HL-60 (cell line): ENCODE measurements at regions not wholly inside any gene's neighbourhood (a gene's known extent, or its start where the extent isn't known, plus 50 kb on each side); places are given as distances from the start of the nearest gene placed in this dataset.

Source experiments
- DNase-seq, 2 experiments: peaks; one replicate each; pipeline ENCODE4 v3.0.0-alpha.2; 2010 to 2020; ENCODE audit warnings: low read depth in 1 of 2, low spot score in 1 of 2
- H3K27ac ChIP-seq: fragments of 250-450 bp; sonication (Bioruptor Pico); replicated peaks from 2 replicates; pipeline ENCODE4 v1.5.1; 2020; ENCODE audit warnings: mild to moderate bottlenecking, moderate library complexity
- H3K27me3 ChIP-seq: fragments of 250-450 bp; sonication (Bioruptor Pico); 2 replicates; pipeline ENCODE4 v1.5.1; 2021; ENCODE audit warnings: mild to moderate bottlenecking, moderate library complexity; ENCODE audit not compliant: insufficient read depth, poor library complexity, severe bottlenecking
- H3K4me3 ChIP-seq: replicated peaks from 2 replicates; pipeline ENCODE4 v1.5.1; 2011; ENCODE audit warnings: mild to moderate bottlenecking, control low read depth, low read length; ENCODE audit not compliant: insufficient read depth
- CTCF ChIP-seq: IDR thresholded peaks from one replicate; pipeline ENCODE4 v1.5.1; 2011; ENCODE audit warnings: low read length, control low read depth, inconsistent platforms; ENCODE audit not compliant: insufficient read depth
- GABPA ChIP-seq: IDR thresholded peaks from 2 replicates; pipeline ENCODE4 v1.6.1; 2012; ENCODE audit warnings: low read depth
- POLR2AphosphoS5 ChIP-seq: IDR thresholded peaks from 2 replicates; pipeline ENCODE4 v1.6.1; 2012; ENCODE audit warnings: low read depth
- REST ChIP-seq: IDR thresholded peaks from 2 replicates; pipeline ENCODE4 v1.6.1; 2012; ENCODE audit warnings: low read depth; ENCODE audit not compliant: insufficient replicate concordance
- SPI1 ChIP-seq: IDR thresholded peaks from 2 replicates; pipeline ENCODE4 v1.6.1; 2012; ENCODE audit warnings: low read depth, mild to moderate bottlenecking, borderline replicate concordance

GRCh38 chr12:93154753-93155480 is 222.8 kb upstream of the NUDT4 start:
- no peak for DNase-seq
- no peak for TF ChIP-seq POLR2AphosphoS5
- no peak for TF ChIP-seq REST
- TF ChIP-seq SPI1: no peak
- TF ChIP-seq CTCF: no peak
- no peak for TF ChIP-seq GABPA
- Histone ChIP-seq H3K27ac (no peak overlapping the region), H3K4me3 (no peak overlapping the region), H3K27me3 (no peaks in the 10 kb centered on the region)

- DNase-seq: no peak
- Histone ChIP-seq H3K27ac (no peak overlapping the region), H3K4me3 (no peak overlapping the region), H3K27me3 (no peaks in the 10 kb centered on the region)
- TF ChIP-seq CTCF (no peak), SPI1 (no peak), REST (no peak), GABPA (no peak), POLR2AphosphoS5 (no peak)
These were observed 221.5 kb upstream of the NUDT4 start for GRCh38 chr12:93156086-93156716.

GRCh38 chr12:93157279-93157678 is 220.4 kb upstream of the NUDT4 start:
- TF ChIP-seq POLR2AphosphoS5 (no peak), REST (no peak), SPI1 (no peak), CTCF (no peak), GABPA (no peak)
- Histone ChIP-seq H3K27ac (no peak overlapping the region), H3K27me3 (no peaks in the 10 kb centered on the region), H3K4me3 (no peak overlapping the region)
- no peak for DNase-seq
